Smooth muscle cell (in vitro differentiated cells): ENCODE measurements at regions not wholly inside any gene's neighbourhood (a gene's known extent, or its start where the extent isn't known, plus 50 kb on each side); places are given as distances from the start of the nearest gene placed in this dataset.

Source experiments
- DNase-seq: peaks from one replicate; lab custom pipeline; 2025; ENCODE audit not compliant: unreplicated experiment; lab: John Stamatoyannopoulos, UW
- H2AFZ ChIP-seq: fragments of 200-600 bp; sonication (generic); 2 replicates; pipeline ENCODE4 v1.6.0; 2016; ENCODE audit warnings: antibody characterized with exemption, low read depth, mild to moderate bottlenecking
- H3F3A ChIP-seq: fragments of 200-600 bp; sonication (generic); 2 replicates; pipeline ENCODE4 v1.6.0; 2017; ENCODE audit warnings: antibody characterized with exemption, low read depth
- H3K27ac ChIP-seq: fragments of 200-600 bp; sonication (generic); 2 replicates; pipeline ENCODE4 v1.5.1; 2016; ENCODE audit warnings: low read depth, mild to moderate bottlenecking
- H3K27me3 ChIP-seq: fragments of 200-600 bp; sonication (generic); 2 replicates; pipeline ENCODE4 v1.6.1; 2016; ENCODE audit warnings: low read depth, mild to moderate bottlenecking
- H3K36me3 ChIP-seq: fragments of 200-600 bp; sonication (generic); 2 replicates; pipeline ENCODE4 v1.5.1; 2016; ENCODE audit warnings: low read depth
- H3K4me1 ChIP-seq: fragments of 200-600 bp; sonication (generic); 2 replicates; pipeline ENCODE4 v1.5.1; 2016; ENCODE audit warnings: low read depth
- H3K4me2 ChIP-seq: fragments of 200-600 bp; sonication (generic); 2 replicates; pipeline ENCODE4 v1.6.0; 2016; ENCODE audit warnings: mild to moderate bottlenecking
- H3K4me3 ChIP-seq: fragments of 200-600 bp; sonication (generic); 2 replicates; pipeline ENCODE4 v1.5.1; 2016; ENCODE audit warnings: mild to moderate bottlenecking
- H3K79me2 ChIP-seq: fragments of 200-600 bp; sonication (generic); 2 replicates; pipeline ENCODE4 v1.6.0; 2016; ENCODE audit warnings: low read depth, mild to moderate bottlenecking
- H3K9ac ChIP-seq: fragments of 200-600 bp; sonication (generic); 2 replicates; pipeline ENCODE4 v1.6.0; 2016; ENCODE audit warnings: low read depth
- H3K9me3 ChIP-seq: fragments of 200-600 bp; sonication (generic); replicated peaks from 2 replicates; pipeline ENCODE4 v1.5.1; 2016; ENCODE audit warnings: low read depth
- H4K20me1 ChIP-seq: fragments of 200-600 bp; sonication (generic); 2 replicates; pipeline ENCODE4 v1.6.0; 2016; ENCODE audit warnings: low read depth
- WGBS: methylation state at CpG from one replicate; pipeline ENCODE4 v1.1.7; 2016; ENCODE audit warnings: low lambda C conversion rate; 5-methylcytosine and 5-hydroxymethylcytosine counted together
- TF ChIP-seq, protein P1 (sequence below): fragments of 200-600 bp; sonication (generic); IDR thresholded peaks from 2 replicates; pipeline ENCODE4 v1.5.1; 2017; ENCODE audit warnings: borderline replicate concordance, mild to moderate bottlenecking, antibody characterized with exemption; ENCODE audit not compliant: insufficient read depth, poor library complexity, severe bottlenecking

DNA sequence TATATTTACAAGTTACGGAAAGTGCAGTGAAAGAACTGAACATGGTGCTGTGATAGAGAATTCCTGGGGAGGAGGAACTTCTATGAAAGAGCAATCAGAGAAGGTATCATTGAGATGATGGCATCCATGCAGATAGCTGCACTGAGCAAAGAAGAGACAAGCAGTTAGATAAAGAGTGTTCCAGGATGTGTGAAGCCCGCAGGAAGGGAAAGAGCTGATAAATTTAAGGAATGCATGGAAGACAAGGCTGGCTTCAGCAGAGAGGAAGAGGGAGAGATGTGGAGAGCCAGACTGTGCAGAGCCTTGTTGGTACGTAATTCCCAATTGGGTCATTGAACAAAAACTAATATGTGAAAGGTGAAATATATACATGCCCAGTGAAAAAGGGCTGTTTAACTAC is 538.9 kb downstream of the INHBA start:
- no peaks in the 10 kb centered on the region for H4K20me1 ChIP-seq
- H3K79me2 ChIP-seq = no peaks in the 10 kb centered on the region
- TF ChIP-seq, protein P1, sequence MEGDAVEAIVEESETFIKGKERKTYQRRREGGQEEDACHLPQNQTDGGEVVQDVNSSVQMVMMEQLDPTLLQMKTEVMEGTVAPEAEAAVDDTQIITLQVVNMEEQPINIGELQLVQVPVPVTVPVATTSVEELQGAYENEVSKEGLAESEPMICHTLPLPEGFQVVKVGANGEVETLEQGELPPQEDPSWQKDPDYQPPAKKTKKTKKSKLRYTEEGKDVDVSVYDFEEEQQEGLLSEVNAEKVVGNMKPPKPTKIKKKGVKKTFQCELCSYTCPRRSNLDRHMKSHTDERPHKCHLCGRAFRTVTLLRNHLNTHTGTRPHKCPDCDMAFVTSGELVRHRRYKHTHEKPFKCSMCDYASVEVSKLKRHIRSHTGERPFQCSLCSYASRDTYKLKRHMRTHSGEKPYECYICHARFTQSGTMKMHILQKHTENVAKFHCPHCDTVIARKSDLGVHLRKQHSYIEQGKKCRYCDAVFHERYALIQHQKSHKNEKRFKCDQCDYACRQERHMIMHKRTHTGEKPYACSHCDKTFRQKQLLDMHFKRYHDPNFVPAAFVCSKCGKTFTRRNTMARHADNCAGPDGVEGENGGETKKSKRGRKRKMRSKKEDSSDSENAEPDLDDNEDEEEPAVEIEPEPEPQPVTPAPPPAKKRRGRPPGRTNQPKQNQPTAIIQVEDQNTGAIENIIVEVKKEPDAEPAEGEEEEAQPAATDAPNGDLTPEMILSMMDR = no peak
- H3K36me3 ChIP-seq = peaks cover 2% of the 10 kb centered on the region
- H3K9me3 ChIP-seq = peaks cover 4% of the 10 kb centered on the region
- H3K27me3 ChIP-seq = no peaks in the 10 kb centered on the region
- H3K4me2 ChIP-seq = peak overlapping the region; percentile 50
- H3K4me3 ChIP-seq = no peak overlapping the region
- H3F3A ChIP-seq = no peaks in the 10 kb centered on the region
- peaks cover 19% of the 10 kb centered on the region for H3K4me1 ChIP-seq
- peak overlapping the region; percentile 83 for H3K27ac ChIP-seq
- WGBS = 44% methylated on average over 3 of the region's 3 CpGs
- H2AFZ ChIP-seq = peak overlapping the region; percentile 26
- DNase-seq = no peak
- no peak overlapping the region for H3K9ac ChIP-seq

DNA sequence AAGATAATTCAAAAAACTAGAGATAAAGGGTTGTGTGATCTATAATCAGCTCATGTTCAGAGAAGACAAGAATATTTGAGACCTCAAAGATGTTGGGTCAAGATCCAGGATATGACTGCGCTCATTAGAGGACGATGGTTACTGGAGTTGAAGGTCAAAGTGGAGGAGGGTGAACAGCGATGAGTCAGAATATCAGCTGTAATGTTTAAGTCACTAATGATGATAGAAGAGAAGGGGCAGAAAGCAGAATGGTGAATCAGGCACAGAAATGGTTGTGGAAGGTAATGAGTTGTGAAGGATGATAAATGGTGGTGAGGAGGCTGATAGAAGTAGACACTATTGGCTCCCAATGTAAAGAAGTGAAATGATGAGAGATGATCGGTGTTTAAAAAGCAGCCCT is 540.3 kb downstream of the INHBA start:
- Histone ChIP-seq H4K20me1 (no peaks in the 10 kb centered on the region), H3K4me1 (peaks cover 19% of the 10 kb centered on the region), H3K36me3 (peaks cover 2% of the 10 kb centered on the region), H3K27ac (peak overlapping the region; percentile 83), H3K9me3 (peaks cover 4% of the 10 kb centered on the region), H3K4me3 (no peak overlapping the region), H3K27me3 (no peaks in the 10 kb centered on the region), H3K4me2 (peak overlapping the region; percentile 50), H2AFZ (no peak overlapping the region), H3K9ac (no peak overlapping the region), H3F3A (no peaks in the 10 kb centered on the region), H3K79me2 (no peaks in the 10 kb centered on the region)
- 75% methylated on average over 4 of the region's 4 CpGs for WGBS
- TF ChIP-seq, protein P1 = no peak
- no peak for DNase-seq

DNA sequence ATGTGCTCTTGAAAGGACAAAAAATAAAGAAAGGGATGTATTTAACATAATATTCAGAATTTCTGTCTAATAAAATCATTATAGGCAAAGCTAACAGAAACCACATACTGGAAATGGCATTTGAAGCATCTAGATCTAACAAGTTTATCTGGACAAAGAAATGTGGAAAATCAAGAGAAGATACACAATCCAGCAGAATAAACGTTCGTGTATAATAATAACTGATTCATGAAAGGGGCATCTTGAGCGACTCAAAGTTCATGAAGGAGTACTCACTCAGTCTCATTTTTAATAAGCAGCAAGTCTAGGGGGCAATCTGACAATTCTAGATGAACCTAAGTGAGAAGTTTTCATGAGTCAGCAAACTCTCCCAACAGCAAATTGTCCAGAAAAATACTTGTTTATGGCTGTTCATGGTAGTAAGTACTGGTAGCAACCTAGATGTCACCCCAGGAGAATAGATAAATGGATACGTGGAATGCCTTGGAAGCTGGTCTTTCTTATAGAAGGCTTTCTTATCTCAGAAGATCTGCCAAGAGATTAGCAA is 541.8 kb downstream of the INHBA start:
- Histone ChIP-seq H3K4me1 (peaks cover 25% of the 10 kb centered on the region), H3K27ac (no peak overlapping the region), H3K9ac (no peak overlapping the region), H2AFZ (no peak overlapping the region), H3K36me3 (peaks cover 2% of the 10 kb centered on the region), H3K4me2 (no peak overlapping the region), H3K79me2 (no peaks in the 10 kb centered on the region), H4K20me1 (no peaks in the 10 kb centered on the region), H3K4me3 (no peak overlapping the region), H3K27me3 (no peaks in the 10 kb centered on the region), H3F3A (no peaks in the 10 kb centered on the region), H3K9me3 (peaks cover 4% of the 10 kb centered on the region)
- no peak for DNase-seq
- 83% methylated on average over 4 of the region's 4 CpGs for WGBS
- TF ChIP-seq, protein P1 = no peak

DNA sequence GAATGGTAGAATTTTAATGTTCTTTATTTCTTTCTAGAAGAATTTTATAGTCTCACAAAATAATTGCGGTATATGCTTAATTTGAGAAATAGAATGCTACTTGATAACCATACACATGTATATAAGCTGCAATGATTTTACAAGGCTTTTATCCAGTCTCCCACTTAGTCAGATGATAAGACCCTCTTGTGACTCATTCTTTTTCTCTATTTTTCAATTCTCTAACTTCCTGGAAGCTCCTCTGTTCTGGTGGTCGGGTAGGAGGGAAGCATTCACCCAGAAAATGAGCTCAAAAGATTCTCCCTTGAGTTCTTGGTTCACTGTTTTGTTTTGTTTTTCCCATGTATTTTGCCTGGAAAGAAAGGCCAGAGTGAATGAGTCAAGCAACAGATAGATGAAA is 546.6 kb downstream of the INHBA start:
- Histone ChIP-seq H4K20me1 (no peaks in the 10 kb centered on the region), H3K9me3 (peaks cover 4% of the 10 kb centered on the region), H3F3A (no peaks in the 10 kb centered on the region), H3K27ac (peak overlapping the region; percentile 68), H3K9ac (no peak overlapping the region), H3K79me2 (no peaks in the 10 kb centered on the region), H3K4me3 (no peak overlapping the region), H3K4me2 (peak overlapping the region; percentile 30), H3K27me3 (no peaks in the 10 kb centered on the region), H3K4me1 (peaks cover 8% of the 10 kb centered on the region), H2AFZ (no peak overlapping the region), H3K36me3 (peaks cover 2% of the 10 kb centered on the region)
- TF ChIP-seq, protein P1 = no peak
- no peak for DNase-seq
- WGBS = 18% methylated on average over 2 of the region's 2 CpGs
